Forelimb muscle (tissue), 1 donor: ENCODE measurements at regions not wholly inside any gene's neighbourhood (a gene's known extent, or its start where the extent isn't known, plus 50 kb on each side); places are given as distances from the start of the nearest gene placed in this dataset.
"Not testable (repeated sequence)": the region's sequence is repeated elsewhere in the genome, so short reads cannot be mapped to it uniquely, and the experiment has no call there.

ENCODE experiments used
- DNase-seq: peaks from one replicate; pipeline ENCODE4 v3.0.0-alpha.2; 2013; ENCODE audit warnings: low read depth

DNA sequence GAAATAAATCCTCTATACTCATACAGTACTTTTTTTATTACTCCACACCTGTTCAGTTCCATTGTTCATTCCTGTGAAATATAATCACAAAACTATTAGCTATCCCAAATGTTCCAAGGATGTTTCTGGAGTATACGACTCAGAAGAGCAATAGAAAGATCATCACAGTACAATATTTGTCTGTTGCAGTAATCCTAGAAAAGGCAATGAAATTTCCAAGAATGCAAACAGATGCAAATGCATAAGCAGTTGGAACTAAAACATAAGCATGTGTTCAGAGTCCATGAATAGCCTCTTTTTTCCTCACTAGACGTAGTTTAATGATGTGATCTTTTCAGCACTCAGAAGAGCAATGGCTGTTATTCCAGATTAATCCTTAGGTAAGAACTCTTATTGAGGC lies 55.2 kb downstream of the RTL3 start:
- peak; percentile 72 for DNase-seq

DNA sequence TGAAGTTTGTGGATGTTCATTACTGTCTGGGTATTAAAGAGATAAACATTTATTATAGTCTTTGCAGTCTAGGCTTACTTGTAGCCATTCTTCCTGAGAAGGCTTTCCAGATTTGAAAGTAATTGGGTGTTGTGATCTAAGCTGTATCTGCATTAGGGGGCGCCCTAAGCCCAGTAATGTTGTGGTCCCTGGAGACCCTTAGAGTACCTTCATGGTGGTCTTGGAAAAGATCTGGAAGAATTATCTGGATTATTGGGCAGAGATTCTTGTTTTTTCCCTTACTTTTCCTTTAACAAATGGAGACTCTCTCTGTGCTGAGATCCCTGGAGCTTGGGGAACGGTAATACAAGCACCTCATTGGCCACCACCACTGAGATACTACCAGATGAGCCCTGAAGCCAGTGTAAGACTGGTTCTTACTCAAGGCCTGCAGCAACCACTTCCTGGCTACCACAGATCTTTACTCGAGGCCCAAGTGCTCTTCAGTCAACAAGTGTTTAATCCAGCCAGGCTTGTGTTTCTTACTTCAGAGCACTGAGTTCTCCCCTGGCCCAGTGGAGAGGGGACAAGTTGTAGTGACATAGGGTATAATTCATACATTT lies 63.1 kb downstream of the RTL3 start:
- DNase-seq = no peak

GRCh38 chrX:78593701-78594100 lies 65.4 kb downstream of the RTL3 start:
- no peak for DNase-seq

DNA sequence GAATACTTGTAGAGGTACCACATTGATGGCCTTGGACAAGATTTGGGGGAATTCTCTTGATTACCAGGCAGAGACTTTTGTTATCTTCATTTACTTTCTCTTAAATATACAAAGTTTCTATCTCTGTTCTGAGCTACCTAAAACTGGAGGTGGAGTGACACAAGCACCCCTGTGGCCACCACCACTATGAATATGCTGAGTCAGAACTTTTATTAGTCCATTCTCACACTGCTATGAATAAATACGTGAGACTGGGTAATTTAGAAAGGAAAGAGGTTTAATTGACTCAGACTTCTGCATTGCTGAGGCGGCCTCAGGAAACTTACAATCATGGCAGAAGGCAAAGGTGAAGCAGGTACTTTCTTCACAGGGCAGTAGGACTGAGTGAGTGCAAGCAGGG lies 67.1 kb downstream of the RTL3 start:
- no peak for DNase-seq

DNA sequence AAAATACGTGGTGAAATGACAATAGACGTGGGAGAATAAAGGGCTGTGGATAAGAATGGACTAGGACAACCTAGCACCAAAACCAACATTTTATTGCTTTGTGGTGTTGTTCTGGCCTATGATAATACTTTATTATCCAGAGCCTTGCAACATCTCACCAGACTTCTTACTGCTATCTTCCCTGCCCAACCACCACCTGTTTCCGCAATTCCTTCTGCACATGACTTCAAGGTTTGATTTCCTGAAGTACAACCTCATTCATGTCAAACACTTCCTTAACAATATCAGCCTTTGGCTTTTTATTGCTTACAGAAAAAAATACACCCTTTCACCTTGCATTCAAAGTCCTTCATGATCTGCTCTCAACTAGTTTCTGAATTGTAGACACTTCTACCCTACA lies 84.8 kb downstream of the RTL3 start:
- no peak for DNase-seq

GRCh38 chrX:78573630-78574029 lies 85.5 kb downstream of the RTL3 start:
- DNase-seq = no peak

DNA sequence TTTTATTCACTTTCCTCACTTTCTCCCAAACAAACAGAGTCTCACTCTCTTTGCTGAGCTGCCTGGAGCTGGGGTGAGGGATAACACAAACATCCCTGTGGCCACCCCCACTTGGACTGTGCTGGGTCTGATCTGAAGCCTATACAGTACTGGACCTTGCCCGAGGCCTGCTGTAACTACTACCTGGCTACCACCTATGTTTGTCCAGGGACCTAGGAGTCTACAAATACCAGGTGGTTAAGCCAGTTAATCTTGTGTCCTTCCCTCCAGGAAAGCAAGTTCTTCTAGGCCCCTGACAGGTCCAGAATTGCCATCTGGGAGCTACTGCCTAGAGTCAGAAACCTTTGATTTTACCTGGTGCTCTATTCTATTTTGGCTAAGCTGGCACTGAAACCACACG lies 87.3 kb downstream of the RTL3 start:
- no peak for DNase-seq

DNA sequence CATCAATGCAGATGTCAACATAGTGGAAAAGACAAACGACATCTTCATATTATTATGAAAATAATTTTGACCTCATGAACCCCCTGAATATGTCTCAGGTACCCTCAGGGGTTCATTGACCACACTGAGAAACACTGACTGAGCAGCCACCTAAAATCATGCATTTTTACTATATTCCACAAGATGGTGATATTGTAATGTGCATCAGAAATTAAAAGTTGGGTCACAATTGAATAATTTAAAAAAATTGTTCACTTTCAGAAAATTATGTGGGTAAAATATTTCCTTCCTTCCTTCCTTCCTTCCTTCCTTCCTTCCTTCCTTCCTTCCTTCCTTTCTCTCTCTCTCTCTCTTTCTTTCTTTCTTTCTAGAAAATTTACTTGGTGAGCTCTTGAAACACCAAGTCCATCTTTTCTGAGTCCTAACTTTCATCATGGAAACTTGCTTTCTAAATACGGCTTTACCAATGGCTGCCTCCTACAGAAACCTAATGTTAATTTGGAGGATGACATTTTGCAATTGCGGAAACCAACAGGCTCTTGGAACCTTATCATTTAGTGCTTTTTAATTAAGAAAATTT lies 103.6 kb downstream of the RTL3 start:
- DNase-seq = no peak

- not testable (repeated sequence) for DNase-seq
Measured at GRCh38 chrX:78552628-78553027, 106.5 kb downstream of the RTL3 start.

GRCh38 chrX:78548012-78548411 lies 111.1 kb downstream of the RTL3 start:
- DNase-seq = no peak

- DNase-seq = no peak
Measured at GRCh38 chrX:78545233-78545632, 113.9 kb downstream of the RTL3 start.

GRCh38 chrX:78543281-78543680 lies 115.8 kb downstream of the RTL3 start:
- no peak for DNase-seq

DNA sequence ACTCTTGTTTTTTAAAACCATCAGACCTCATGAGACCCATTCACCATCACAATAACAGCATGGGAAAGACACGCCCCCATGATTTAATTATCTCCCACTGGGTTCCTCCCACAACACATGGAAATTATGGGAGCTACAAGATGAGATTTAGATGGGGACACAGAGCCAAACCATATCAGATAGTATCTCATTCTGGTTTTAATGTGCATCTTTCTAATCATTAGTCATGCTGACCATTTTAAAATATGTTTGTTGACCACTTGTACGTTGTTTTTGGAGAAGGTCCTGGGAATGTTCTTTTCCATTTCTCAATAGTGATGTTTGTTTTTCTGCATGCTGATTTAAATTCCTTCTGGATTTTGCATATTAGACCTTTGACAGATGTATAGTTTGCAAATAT lies 119.0 kb downstream of the RTL3 start:
- no peak for DNase-seq

GRCh38 chrX:78534221-78534620 lies 124.9 kb downstream of the RTL3 start:
- no peak for DNase-seq

- no peak for DNase-seq
Measured at GRCh38 chrX:78532363-78532762, 126.8 kb downstream of the RTL3 start.

DNA sequence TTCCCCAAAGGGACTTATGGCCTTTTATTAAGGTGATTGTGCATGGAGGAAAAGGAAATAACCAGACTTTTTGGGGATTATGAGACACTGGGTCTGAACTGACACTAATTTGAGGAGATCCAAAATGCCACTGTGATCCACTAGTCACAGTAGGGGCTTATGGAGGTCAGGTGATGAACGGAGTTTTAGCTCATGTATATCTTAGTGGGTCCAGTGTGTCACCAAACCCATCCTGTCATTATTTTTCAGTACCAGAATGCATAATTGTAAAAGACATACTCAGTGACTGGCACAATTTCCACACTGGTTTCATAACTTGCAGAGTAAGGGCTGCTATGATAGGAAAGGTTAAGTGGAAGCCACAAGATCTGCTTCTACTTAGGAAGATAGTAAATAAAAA lies 131.3 kb downstream of the RTL3 start:
- no peak for DNase-seq

GRCh38 chrX:78527263-78527662 lies 131.9 kb downstream of the RTL3 start:
- no peak for DNase-seq

DNA sequence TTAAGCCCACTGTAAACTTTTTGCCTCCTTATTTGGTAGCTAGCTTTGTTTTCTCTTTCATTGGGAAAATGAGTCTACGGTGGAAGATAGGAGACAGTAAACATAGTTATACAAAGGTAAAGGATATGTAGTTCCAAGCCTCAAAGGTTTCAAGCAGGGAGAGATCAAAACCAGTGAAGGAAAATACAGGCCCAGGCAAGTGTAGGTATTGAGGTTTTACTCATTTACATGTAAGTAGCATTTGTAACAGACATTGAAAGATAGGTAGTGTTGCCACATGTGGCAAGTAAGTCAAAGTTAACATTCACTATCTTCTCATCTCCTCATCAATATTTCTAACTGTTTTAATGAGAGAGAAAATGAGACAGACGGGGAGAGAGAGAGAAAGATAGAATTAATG lies 136.5 kb downstream of the RTL3 start:
- DNase-seq = no peak

GRCh38 chrX:78517124-78517523 lies 142.0 kb downstream of the RTL3 start:
- DNase-seq = no peak

GRCh38 chrX:78514852-78515251 lies 144.3 kb downstream of the RTL3 start:
- no peak for DNase-seq

- DNase-seq = no peak
Measured at GRCh38 chrX:78513971-78514738, 145.0 kb downstream of the RTL3 start.

GRCh38 chrX:78506248-78506647 lies 152.9 kb downstream of the RTL3 start:
- no peak for DNase-seq

DNA sequence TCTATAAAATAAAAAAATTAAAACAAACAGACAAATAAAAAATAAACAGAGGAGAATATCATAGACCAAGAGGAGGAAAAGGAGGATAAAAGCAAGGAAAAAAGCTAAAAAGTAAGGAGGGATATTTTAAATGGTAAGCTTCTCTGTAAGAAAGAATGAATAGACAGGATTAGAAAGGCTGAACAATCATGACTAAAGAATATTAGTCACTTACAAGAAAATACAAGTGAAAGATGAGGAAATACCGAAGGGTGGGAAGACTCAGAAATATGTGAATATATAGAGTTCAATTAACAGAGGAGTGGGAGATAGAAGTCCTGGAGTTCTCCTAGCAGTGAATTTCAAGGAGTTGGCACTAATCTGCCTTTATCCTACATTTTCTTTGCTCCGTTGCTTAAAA lies 162.6 kb downstream of the RTL3 start:
- DNase-seq = no peak
